Stimulated activated CD8-positive, alpha-beta memory T cell treated with anti-CD3 and anti-CD28 coated beads, Interleukin-4, amount 100 ng/mL, for 24 hours (primary cell): ENCODE measurements at regions not wholly inside any gene's neighbourhood (a gene's known extent, or its start where the extent isn't known, plus 50 kb on each side); places are given as distances from the start of the nearest gene placed in this dataset.
"Not testable (repeated sequence)": the region's sequence is repeated elsewhere in the genome, so short reads cannot be mapped to it uniquely, and the experiment has no call there.

Experiments used
- DNase-seq: peaks from one replicate; pipeline ENCODE4 v3.0.0-alpha.2; 2020; ENCODE audit warnings: low read depth

GRCh38 chr7:142469696-142470543, 212.1 kb upstream of the PRSS58 start:
- DNase-seq, result no peak

- no peak for DNase-seq
Observed at GRCh38 chr7:142468871-142469665, 211.2 kb upstream of the PRSS58 start.

DNA sequence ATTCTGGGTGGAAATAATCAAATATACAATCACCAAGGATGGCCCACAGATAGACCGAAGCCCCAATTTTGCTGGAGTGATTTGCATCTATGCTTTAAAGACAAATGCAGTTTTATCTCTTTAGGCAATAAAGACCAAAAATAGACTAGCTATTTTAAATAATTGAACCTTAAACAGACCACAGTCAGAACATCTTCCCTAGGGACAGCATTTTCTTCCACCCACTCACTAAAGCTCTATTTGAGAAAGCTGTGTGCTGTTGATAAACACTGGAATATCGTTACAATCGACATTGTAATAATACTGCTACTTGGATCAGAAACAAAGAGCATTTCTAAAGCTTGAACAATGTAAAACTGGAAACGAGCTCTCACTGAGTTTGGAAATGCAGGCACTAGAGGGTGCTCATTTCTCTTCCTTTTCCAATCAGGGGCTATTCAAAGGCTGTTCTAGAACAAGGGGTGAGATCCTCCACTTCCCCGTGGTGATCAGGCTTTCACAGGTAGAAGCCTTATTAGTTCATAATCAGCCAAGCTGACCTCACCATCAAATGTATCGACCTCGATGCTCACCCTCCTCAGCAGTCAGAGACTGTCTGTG, 209.3 kb upstream of the PRSS58 start:
- not testable (repeated sequence) for DNase-seq

GRCh38 chr7:142463401-142463850, 205.6 kb upstream of the PRSS58 start:
- no peak for DNase-seq

- DNase-seq, result no peak
Observed at GRCh38 chr7:142461437-142461836, 203.6 kb upstream of the PRSS58 start.

DNA sequence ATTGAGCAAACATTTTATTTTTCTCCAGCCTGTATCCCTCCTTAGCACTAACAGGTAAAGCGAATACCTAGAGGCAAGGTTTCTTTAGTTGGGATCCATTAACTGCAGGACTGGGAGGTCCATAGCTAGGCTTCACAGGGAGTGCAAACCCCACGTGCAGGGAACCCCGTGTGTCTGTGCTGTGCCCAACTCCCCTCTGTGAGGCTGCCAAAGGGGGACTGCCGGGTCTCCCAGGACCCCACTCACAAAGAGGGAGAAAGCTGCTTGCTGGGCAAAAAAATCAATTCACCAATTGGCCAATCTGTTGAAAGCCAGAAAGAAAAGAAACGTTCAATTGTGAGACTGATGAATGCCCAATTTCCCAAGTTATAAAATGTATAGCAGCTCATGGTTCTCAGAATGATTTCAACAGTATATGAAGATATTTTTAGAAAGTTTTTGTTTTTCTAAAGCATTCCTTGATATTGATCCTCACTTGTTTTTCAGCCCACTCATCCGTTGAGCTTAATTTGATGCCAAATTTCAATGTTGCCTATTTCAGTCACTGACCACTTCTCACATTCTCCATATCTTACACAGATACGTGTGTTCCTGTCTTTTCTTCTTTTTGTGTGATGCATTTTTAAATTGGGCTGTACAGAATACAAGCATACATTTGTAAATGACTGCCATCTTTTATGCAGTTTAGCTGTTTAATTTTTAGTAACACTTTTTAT, 202.7 kb upstream of the PRSS58 start:
- no peak for DNase-seq

GRCh38 chr7:142459551-142459963, 201.7 kb upstream of the PRSS58 start:
- DNase-seq, result no peak

- no peak for DNase-seq
Observed at GRCh38 chr7:142457146-142457703, 199.4 kb upstream of the PRSS58 start.

DNA sequence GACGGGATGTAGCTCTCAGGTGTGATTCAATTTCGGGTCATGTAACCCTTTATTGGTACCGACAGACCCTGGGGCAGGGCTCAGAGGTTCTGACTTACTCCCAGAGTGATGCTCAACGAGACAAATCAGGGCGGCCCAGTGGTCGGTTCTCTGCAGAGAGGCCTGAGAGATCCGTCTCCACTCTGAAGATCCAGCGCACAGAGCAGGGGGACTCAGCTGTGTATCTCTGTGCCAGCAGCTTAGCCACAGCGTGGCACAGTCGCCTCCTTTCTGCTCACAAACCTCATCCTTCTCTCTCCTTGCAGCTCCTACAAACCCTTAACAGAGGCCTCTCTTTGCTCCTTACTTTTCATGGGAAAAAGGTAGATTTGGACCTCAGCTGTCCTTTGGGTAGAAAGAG, 197.5 kb upstream of the PRSS58 start:
- DNase-seq, result no peak

DNA sequence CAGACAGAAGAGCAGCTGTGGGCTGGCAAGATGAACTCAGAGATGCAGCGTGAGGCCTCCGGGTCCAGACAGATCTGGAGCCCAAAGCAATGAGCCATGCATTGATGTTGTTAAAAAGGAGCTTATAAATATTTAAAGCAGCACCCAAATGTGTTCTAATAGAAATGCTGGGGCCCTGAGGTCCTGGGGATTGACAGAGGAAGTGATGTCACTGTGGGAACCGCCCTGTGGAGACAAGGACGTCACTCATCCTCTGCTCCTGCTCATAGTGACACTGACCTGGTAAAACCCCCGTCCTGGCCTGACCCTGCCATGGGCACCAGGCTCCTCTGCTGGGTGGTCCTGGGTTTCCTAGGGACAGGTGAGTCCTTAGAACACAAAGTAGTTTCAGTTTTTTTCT, 197.0 kb upstream of the PRSS58 start:
- no peak for DNase-seq

GRCh38 chr7:142452791-142453190, 194.9 kb upstream of the PRSS58 start:
- no peak for DNase-seq

- no peak for DNase-seq
Observed at GRCh38 chr7:142451817-142452216, 194.0 kb upstream of the PRSS58 start.

GRCh38 chr7:142451296-142451695, 193.4 kb upstream of the PRSS58 start:
- no peak for DNase-seq

DNA sequence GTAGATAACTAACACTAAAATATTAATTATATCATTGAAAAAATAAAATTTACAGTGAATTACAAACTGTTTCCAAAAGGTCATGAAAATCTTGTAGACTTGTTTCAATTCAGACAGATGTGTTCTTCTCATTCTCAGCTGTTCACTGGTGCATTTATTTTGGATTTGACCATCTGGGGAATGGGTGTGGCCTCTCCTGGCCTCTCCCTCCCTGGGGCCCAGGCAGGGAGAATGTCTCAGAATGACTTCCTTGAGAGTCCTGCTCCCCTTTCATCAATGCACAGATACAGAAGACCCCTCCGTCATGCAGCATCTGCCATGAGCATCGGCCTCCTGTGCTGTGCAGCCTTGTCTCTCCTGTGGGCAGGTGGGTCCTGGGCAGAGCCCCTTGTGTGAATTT, 192.8 kb upstream of the PRSS58 start:
- DNase-seq, result no peak

DNA sequence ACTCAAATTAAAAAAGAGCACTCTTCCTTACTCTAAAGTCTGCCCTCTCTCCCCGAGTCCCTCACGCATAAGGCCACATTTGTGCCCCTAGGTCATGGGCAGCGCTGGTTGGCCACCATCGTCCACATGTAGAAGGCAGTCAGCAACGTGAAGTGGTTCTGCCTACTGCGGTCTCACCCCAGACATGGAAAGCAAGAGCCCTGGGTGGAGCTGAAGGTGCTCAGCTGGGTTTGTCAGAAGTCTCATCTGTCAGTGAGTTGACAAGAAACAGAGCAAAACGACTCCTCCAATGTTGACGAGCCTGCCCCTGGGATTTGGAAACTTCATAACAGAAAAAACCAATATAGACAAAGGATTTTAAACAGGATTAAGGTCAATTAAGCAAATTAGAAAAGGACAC, 192.3 kb upstream of the PRSS58 start:
- DNase-seq, result no peak

GRCh38 chr7:142448857-142449256, 191.0 kb upstream of the PRSS58 start:
- not testable (repeated sequence) for DNase-seq

DNA sequence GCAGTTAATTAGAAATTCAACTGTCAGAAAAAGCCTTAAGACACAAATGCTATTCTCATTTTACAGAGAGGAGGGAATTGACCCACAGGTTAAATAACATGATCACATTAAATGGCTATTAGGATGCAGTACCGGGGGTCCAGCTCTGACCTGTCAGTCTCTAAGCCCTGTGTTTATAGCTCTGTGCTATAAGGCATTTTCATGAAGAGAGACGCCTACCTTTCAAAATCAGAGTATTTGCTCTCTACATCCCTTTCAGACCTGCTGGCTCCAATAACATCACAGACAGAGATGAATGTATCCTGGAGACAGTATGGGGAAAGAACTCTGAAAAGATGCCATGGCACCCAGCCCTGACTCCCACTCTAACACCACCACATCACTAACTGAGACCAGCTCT, 189.9 kb upstream of the PRSS58 start:
- no peak for DNase-seq

GRCh38 chr7:142445019-142445686, 187.3 kb upstream of the PRSS58 start:
- DNase-seq, result no peak

- DNase-seq, result no peak
Observed at GRCh38 chr7:142443216-142444010, 185.6 kb upstream of the PRSS58 start.

DNA sequence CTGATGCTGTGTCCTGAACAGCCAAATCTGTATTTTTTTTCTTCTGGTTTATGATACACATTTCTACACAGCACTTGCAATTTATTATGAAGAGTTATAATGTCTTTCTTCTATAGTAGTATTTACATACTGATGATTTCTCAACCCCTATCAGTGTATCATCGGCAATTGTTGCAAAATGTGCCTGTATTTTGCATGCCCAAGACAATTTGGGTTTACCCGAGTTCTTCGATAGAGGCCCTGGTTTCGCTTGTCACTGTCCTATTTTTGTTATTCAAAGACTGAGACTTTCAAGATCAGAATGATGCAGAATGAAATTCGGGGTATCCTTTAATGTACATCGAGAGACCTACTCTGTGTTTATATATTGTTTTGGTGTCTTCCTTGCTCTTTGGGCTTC, 184.5 kb upstream of the PRSS58 start:
- DNase-seq, result no peak
